ENCODE measurements at regions not wholly inside any gene's neighbourhood (a gene's known extent, or its start where the extent isn't known, plus 50 kb on each side); places are given as distances from the start of the nearest gene placed in this dataset.
A peak's percentile ranks its signal among the peaks of the same experiment; 100 is the strongest.

GRCh38 chr11:22473586-22473985 is 135.4 kb downstream of the SLC17A6 start:
- 89% methylated on average over 1 of the region's 1 CpG; no CpG with 5 or more reads in 1 of the 2 experiments for WGBS, 2 experiments (ENCODE audit: insufficient coverage in 1 of 2, insufficient read length in 1 of 2)
- Mint-ChIP-seq H3K36me3 (ENCODE audit: low read depth) (no peaks in the 10 kb centered on the region), H3K27me3 (ENCODE audit: insufficient read depth) (no peaks in the 10 kb centered on the region), H3K9me3 (no peaks in the 10 kb centered on the region), H3K27ac (no peak overlapping the region), H3K4me3 (no peak overlapping the region), H3K4me1 (no peaks in the 10 kb centered on the region)
- Histone ChIP-seq H3K4me3 (ENCODE audit: low read length) (no peak overlapping the region), H3K36me3 (ENCODE audit: control insufficient read depth, insufficient read depth, low read length) (no peaks in the 10 kb centered on the region), H3K4me1 (ENCODE audit: control insufficient read depth, insufficient read depth, low read length) (no peaks in the 10 kb centered on the region), H3K9ac (ENCODE audit: extremely low read depth, low read length, poor library complexity, severe bottlenecking) (no peak overlapping the region), H3K9me3 (ENCODE audit: control insufficient read depth, low read length) (no peaks in the 10 kb centered on the region), H3K27me3 (ENCODE audit: control insufficient read depth, insufficient read depth, low read length, poor library complexity, severe bottlenecking) (no peaks in the 10 kb centered on the region), H3K27ac (ENCODE audit: low read depth, low read length) (no peak overlapping the region)
- DNase-seq = no peak
- no peak for TF ChIP-seq CTCF (conservative IDR thresholded peaks at IDR 0.05)

- Mint-ChIP-seq H3K4me1 (no peaks in the 10 kb centered on the region), H3K9me3 (no peaks in the 10 kb centered on the region), H3K4me3 (no peak overlapping the region), H3K27me3 (ENCODE audit: insufficient read depth) (no peaks in the 10 kb centered on the region), H3K27ac (no peak overlapping the region), H3K36me3 (ENCODE audit: low read depth) (no peaks in the 10 kb centered on the region)
- no peak overlapping the region for H3K4me3 ChIP-seq (ENCODE audit: low read length)
- H3K27me3 ChIP-seq (ENCODE audit: control insufficient read depth, insufficient read depth, low read length, poor library complexity, severe bottlenecking) = no peaks in the 10 kb centered on the region
- peak; percentile 68 for TF ChIP-seq CTCF (conservative IDR thresholded peaks at IDR 0.05)
- no peak overlapping the region for H3K9ac ChIP-seq (ENCODE audit: extremely low read depth, low read length, poor library complexity, severe bottlenecking)
- no peaks in the 10 kb centered on the region for H3K9me3 ChIP-seq (ENCODE audit: control insufficient read depth, low read length)
- peak; percentile 67 for DNase-seq
- no peak overlapping the region for H3K27ac ChIP-seq (ENCODE audit: low read depth, low read length)
- no peaks in the 10 kb centered on the region for H3K4me1 ChIP-seq (ENCODE audit: control insufficient read depth, insufficient read depth, low read length)
- WGBS, 2 experiments (ENCODE audit: insufficient coverage in 1 of 2, insufficient read length in 1 of 2) = 86 to 90% methylated on average over 6 of the region's 7 CpGs
- no peaks in the 10 kb centered on the region for H3K36me3 ChIP-seq (ENCODE audit: control insufficient read depth, insufficient read depth, low read length)
These were observed 134.1 kb downstream of the SLC17A6 start for GRCh38 chr11:22472306-22472705.

- no peaks in the 10 kb centered on the region for H3K36me3 ChIP-seq (ENCODE audit: control insufficient read depth, insufficient read depth, low read length)
- H3K4me3 Mint-ChIP-seq = no peak overlapping the region
- no peaks in the 10 kb centered on the region for H3K9me3 ChIP-seq (ENCODE audit: control insufficient read depth, low read length)
- no peak overlapping the region for H3K4me3 ChIP-seq (ENCODE audit: low read length)
- H3K27ac Mint-ChIP-seq = no peak overlapping the region
- no peaks in the 10 kb centered on the region for H3K4me1 ChIP-seq (ENCODE audit: control insufficient read depth, insufficient read depth, low read length)
- no peaks in the 10 kb centered on the region for H3K4me1 Mint-ChIP-seq
- H3K27me3 ChIP-seq (ENCODE audit: control insufficient read depth, insufficient read depth, low read length, poor library complexity, severe bottlenecking) = no peaks in the 10 kb centered on the region
- H3K27me3 Mint-ChIP-seq (ENCODE audit: insufficient read depth) = no peaks in the 10 kb centered on the region
- no peak for DNase-seq
- no peaks in the 10 kb centered on the region for H3K9me3 Mint-ChIP-seq
- no peak overlapping the region for H3K9ac ChIP-seq (ENCODE audit: extremely low read depth, low read length, poor library complexity, severe bottlenecking)
- H3K27ac ChIP-seq (ENCODE audit: low read depth, low read length) = no peak overlapping the region
- no peak for TF ChIP-seq CTCF (conservative IDR thresholded peaks at IDR 0.05)
- WGBS, 2 experiments (ENCODE audit: insufficient coverage in 1 of 2, insufficient read length in 1 of 2) = 85 to 93% methylated on average over 2 of the region's 2 CpGs
- H3K36me3 Mint-ChIP-seq (ENCODE audit: low read depth) = no peaks in the 10 kb centered on the region
These were observed 133.2 kb downstream of the SLC17A6 start for GRCh38 chr11:22471385-22471784.
